ENCODE measurements at regions not wholly inside any gene's neighbourhood (a gene's known extent, or its start where the extent isn't known, plus 50 kb on each side); places are given as distances from the start of the nearest gene placed in this dataset.
"Not testable (repeated sequence)": the region's sequence is repeated elsewhere in the genome, so short reads cannot be mapped to it uniquely, and the experiment has no call there.

DNA sequence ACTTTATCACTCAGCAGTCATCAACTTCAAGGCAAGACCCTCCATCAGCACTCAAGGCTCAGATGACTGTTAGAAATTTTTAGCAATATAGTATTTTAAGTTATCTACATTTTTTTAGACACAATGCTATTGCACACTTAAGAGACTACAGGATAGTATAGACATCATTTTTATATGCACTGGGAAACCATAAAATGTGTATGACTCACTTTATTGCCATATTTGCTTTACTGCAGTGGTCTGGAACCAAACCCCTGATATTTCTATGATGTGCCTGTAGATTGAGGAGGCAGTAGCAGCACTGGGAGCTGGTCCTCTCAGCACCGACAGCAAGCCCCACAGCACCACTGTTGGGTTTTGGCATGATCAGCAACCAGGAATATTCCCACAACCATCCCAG, 264.8 kb upstream of the HNRNPA3 start:
- DNase-seq, result no peak

- DNase-seq, result not testable (repeated sequence)
Measured at GRCh38 chr2:176951218-176951617, 261.4 kb upstream of the HNRNPA3 start.

GRCh38 chr2:176956791-176957190, 255.8 kb upstream of the HNRNPA3 start:
- DNase-seq, result no peak

DNA sequence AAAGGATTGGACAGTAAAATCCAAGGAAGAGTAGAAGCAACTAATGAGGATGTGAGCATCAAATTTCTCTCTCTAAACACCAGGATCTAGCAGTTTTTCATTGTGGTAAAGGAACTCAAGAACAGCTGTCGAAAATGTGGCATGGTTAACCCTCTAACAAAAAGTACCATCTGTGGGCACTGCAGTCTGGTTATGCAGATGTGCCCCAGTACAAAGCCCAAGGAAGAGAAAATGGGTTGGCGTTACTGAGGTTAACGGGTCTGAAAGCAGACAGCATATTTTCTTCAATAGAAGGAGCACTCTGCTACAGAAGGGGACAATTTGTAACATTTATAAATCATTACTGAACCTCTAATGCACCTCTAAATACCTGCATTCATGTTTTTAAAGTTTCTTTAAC, 253.0 kb upstream of the HNRNPA3 start:
- DNase-seq, result no peak

DNA sequence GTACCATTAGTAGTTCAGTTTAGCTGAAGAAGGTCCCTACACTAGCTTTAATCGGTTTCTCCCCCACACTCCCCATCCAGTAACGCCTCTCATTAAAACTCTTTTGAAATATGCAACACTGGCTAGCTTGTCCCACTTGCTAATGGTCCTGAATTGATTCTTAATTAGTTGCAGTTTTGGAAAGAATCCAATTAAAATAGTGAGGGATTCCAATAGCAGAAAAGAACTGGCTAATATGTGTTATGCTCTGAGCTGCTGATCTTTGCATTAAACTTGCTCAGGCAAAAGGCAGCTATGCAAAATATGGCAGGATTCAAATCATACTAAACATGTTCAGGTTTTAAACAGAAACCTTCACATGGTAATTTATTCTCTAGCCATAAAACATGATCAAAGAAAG, 252.5 kb upstream of the HNRNPA3 start:
- no peak for DNase-seq

GRCh38 chr2:176960736-176961520, 251.7 kb upstream of the HNRNPA3 start:
- no peak for DNase-seq

DNA sequence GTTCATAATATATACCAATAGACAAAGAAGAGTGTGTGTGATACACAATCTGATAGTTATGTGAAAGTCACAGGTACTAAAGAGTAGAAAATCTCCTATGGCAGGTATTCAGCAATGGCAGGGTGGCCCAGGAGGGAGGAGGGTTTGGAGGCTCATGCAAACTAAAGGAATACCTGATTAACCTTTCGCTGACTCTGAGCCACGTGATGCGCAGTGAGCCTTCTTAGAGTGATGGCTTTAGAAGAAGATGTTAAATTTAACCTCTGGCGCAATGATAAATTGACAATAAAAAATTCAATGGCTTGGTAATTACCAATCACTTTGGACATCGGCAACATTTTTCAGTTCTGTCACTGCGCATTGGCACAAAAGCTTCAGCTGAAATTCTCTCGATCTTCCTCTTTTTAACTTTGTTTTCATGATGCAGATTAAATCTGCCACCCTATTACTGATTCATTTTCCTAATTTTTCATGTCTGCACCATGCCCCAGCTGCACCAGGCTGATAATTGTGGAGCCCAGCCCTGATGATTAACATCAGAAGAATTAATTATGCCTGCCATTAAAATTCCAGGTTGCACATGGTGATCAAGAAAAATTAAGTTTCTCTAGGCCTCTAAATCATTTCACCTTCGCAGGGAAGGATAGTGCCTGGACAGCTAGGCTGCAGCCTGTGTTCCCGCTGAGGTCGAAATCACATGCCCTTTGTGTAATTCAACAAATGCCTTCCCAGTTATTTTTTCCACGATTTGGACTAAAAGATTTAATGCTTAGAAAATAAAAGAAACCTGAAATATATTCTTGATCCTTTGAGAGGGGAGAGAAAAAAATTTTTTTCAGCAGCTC, 250.6 kb upstream of the HNRNPA3 start:
- DNase-seq, result no peak

DNA sequence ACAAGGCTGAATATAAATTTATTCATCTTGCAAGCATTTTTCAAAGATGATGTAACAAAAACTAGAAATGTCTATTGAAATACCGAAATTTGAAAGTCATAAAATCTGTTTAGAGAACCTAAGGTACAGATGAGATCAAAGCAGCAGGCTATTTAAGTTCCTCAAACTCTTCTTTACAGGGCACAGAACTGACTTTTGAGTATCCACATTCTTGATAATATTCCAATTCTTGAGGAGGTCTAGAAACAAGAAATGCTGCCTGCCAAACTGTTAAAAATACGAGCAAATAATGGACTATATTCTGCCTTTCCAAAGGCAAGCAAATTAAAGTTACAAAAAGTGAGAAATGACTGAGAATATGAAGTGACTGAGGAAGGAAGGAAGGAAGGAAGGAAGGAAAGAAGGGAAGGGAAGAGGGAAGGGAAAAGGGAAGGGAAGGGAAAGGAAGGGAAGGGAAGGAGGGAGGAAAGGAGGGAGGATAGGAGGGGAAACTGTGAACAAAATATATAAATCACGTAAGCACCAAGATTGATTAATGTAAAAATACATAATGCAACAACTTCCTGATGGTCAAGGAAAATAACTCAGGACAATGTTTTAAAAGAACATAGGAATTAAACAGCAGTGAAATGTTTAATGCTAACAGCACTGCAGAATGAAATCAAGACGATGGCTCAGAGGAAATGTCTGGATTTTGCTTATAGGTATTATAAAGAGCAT, 248.9 kb upstream of the HNRNPA3 start:
- DNase-seq, result no peak

- no peak for DNase-seq
Measured at GRCh38 chr2:176967911-176968450, 244.6 kb upstream of the HNRNPA3 start.

- DNase-seq, result no peak
Measured at GRCh38 chr2:176969642-176970359, 242.8 kb upstream of the HNRNPA3 start.

GRCh38 chr2:176976736-176977685, 235.6 kb upstream of the HNRNPA3 start:
- DNase-seq, result no peak

DNA sequence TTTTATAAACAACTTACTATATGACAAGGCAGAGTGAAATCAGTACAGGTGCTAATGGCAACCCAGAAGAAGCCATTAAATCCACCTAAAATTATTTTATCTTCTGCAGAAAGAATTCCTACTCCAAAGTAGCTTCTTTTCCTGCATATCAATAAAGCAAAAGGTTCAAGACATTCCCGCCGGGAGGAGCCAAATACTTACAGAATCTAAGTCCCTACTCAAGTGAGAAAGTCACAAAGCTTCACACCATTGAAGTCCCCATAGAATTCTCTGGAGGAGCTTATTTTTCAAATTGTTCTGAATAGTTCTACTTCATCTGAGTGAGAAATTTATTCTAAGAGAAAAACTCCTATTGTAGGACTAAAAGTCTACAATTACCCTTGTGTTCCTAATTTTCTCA, 233.7 kb upstream of the HNRNPA3 start:
- DNase-seq, result no peak

DNA sequence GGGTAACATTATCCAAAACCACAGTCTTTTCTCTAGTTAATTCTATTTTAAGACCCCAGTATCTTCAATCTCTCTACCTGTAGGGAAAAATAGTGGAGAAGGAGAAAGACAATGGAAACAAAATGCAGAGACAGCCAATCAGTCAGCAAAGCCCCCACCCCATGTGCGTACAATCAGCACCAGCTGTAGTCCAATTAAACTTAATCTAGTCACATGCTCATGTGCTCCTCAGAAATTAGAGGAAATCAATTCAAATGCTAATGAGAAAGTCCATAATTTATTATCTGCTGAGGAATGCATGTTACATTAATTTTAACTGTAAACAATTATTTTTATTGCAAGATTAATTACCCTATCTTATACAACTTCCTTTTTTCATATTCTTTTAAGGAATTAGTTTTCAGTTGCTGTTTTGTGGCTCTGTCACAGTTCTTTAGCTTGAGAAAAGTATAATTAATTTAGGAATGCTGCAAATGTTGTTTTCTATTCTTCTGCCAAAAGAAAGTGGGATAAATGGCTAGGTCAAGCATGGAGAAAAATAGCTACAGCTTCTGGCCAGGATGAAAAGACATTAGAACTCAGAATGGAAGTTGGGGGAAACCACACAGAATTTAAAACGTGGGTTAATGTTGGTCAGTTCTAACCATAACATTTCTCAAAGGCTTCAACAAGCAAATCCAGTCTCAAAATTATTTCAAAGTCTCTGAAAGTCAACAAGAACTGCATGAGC, 232.4 kb upstream of the HNRNPA3 start:
- DNase-seq, result no peak

DNA sequence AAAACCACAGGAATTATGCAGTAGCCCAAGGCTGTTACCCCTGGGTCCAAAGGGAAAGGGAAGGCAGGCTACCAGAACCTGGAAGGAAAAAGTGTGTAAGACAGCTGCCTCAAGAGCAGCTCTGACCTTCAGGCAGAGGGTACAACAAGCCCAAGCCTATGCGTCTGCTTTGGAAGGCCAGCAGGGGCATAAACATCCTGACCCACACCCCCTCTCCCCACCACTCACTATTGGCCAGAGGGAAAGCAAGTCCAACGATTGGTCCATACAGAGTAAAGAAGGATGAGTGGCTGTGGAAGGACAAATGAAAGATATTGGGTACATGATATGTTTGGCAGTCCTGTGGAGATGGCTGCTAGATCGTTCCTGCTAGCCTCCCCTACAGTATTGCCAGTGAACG, 227.6 kb upstream of the HNRNPA3 start:
- no peak for DNase-seq

GRCh38 chr2:176985871-176986270, 226.7 kb upstream of the HNRNPA3 start:
- no peak for DNase-seq

DNA sequence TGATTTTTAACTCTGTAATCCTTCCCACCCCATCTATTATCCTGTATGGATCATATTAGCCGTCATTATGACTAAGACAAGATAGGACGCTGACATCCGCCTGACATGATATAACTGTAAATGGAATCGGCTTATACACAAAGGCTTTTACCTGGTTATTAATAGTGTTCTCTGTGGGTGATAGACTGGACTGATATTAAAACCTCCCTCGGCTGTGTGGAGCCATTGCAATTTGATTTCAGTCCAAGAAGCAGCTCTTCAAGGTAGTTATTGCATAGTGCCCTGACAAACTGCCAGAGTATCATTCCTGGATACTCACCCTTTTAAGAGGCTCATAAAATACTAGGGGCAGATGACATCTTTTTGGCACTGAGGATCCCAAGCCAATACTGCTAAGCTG, 226.1 kb upstream of the HNRNPA3 start:
- DNase-seq, result no peak

GRCh38 chr2:176991411-176991810, 221.2 kb upstream of the HNRNPA3 start:
- no peak for DNase-seq

GRCh38 chr2:176997074-176997791, 215.4 kb upstream of the HNRNPA3 start:
- peak; percentile 25 to 27 for DNase-seq

GRCh38 chr2:176997792-176998169, 214.8 kb upstream of the HNRNPA3 start:
- no peak for DNase-seq

GRCh38 chr2:176999301-176999700, 213.3 kb upstream of the HNRNPA3 start:
- no peak for DNase-seq

All from CD4-positive, alpha-beta T cell treated with Interleukin-4 for 1 hour (primary cell).